ENCODE measurements at regions not wholly inside any gene's neighbourhood (a gene's known extent, or its start where the extent isn't known, plus 50 kb on each side); places are given as distances from the start of the nearest gene placed in this dataset.

DNA sequence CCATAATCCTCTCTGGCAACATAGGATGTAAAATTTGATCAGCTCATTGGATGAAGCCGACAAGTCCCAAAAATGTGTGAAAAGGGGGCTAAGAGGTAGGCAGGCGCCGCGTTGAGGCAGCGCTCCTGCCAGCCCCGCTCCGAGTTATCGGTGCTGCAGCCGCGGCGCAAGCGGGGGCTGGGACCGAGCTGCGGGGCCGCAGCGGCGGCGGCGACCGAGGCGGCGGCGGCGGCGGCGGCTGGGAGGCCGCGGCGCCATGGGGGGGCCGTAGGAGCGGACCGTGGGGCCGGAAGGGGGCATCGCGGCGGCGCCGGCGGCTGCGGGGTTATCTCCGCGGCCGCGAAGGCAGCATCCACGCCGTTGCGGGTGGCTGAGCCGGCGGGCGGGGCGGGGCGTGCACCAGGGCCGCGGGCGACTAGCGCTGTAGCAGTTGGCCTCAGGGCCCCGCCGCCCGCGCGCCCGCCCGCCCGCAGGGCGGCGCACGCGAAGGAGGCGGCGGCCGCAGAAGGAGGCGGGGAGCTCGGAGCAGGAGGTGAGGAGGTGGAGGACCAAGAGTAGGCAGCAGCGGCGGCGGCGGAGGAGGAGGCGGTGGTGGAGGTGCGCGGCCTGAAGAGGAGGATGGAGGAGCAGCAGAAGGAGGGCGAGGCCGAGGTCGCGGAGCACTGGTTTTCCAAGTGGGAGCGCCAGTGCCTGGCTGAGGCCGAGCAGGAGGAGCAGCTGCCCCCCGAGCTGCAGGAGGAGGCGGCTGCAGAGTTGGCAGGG is 126.0 kb upstream of the CXorf66 start:
- TF ChIP-seq, protein P1, sequence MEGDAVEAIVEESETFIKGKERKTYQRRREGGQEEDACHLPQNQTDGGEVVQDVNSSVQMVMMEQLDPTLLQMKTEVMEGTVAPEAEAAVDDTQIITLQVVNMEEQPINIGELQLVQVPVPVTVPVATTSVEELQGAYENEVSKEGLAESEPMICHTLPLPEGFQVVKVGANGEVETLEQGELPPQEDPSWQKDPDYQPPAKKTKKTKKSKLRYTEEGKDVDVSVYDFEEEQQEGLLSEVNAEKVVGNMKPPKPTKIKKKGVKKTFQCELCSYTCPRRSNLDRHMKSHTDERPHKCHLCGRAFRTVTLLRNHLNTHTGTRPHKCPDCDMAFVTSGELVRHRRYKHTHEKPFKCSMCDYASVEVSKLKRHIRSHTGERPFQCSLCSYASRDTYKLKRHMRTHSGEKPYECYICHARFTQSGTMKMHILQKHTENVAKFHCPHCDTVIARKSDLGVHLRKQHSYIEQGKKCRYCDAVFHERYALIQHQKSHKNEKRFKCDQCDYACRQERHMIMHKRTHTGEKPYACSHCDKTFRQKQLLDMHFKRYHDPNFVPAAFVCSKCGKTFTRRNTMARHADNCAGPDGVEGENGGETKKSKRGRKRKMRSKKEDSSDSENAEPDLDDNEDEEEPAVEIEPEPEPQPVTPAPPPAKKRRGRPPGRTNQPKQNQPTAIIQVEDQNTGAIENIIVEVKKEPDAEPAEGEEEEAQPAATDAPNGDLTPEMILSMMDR (IDR thresholded peaks at IDR 0.05): peak in 2 of 5 experiments; percentile 17 to 18
- no peak for TF ChIP-seq POLR2A (IDR thresholded peaks at IDR 0.05)
